ENCODE measurements at regions not wholly inside any gene's neighbourhood (a gene's known extent, or its start where the extent isn't known, plus 50 kb on each side); places are given as distances from the start of the nearest gene placed in this dataset.

DNA sequence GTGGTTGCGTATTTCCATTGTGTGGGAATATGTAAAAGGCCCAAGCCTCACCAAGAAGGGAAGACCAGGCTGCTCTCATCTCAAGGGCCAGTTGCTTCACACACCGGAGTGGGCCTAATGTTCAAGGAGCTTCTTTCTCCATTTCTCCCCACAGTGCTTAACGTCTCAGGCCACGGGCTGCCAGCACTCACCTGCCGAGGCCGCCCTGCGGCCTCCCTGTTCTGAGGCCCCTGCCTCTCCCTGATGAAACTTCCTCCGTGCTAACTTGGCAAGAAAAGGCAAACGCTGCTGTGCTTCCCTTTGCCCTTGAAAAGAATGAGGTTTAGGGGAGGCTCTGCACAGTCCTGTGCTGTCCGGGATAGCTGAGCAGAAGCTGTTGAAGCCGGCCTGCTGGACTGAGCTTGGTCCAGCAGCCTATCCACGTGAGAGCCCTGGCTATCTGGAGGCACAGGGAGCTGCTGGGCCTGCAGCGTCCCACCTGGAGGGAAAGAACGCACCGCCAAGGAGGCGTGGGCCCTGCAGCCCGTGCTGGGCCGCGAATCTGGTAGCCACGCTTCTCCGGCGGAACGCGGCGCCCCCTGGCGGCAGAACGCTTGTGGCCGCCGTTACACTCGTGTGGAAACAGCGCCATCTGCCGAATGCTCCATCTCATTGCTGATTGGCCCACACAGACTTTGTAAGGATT lies 73.5 kb upstream of the PRSS3 start (continued):
- TF ChIP-seq, protein P1, sequence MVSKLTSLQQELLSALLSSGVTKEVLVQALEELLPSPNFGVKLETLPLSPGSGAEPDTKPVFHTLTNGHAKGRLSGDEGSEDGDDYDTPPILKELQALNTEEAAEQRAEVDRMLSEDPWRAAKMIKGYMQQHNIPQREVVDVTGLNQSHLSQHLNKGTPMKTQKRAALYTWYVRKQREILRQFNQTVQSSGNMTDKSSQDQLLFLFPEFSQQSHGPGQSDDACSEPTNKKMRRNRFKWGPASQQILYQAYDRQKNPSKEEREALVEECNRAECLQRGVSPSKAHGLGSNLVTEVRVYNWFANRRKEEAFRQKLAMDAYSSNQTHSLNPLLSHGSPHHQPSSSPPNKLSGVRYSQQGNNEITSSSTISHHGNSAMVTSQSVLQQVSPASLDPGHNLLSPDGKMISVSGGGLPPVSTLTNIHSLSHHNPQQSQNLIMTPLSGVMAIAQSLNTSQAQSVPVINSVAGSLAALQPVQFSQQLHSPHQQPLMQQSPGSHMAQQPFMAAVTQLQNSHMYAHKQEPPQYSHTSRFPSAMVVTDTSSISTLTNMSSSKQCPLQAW (CRISPR knock-in tag; IDR thresholded peaks at IDR 0.05) = peak; percentile 78
- peak; percentile 50; the same call in 1 of the 3 replicates for TF ChIP-seq MXI1 (IDR thresholded peaks at IDR 0.05; ENCODE audit: borderline replicate concordance, low read depth, low read length)
- TF ChIP-seq, protein P2, sequence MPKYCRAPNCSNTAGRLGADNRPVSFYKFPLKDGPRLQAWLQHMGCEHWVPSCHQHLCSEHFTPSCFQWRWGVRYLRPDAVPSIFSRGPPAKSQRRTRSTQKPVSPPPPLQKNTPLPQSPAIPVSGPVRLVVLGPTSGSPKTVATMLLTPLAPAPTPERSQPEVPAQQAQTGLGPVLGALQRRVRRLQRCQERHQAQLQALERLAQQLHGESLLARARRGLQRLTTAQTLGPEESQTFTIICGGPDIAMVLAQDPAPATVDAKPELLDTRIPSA (CRISPR knock-in tag; IDR thresholded peaks at IDR 0.05; ENCODE audit: borderline replicate concordance) = 0 out of 2 replicates have a peak, but pooled peaks have one; percentile 35
- peak; percentile 78; the same call in 1 of the 2 replicates for TF ChIP-seq ZNF501 (CRISPR knock-in tag; IDR thresholded peaks at IDR 0.05)
- 0 out of 2 replicates have a peak, but pooled peaks have one; percentile 71 for TF ChIP-seq ZNF567 (CRISPR knock-in tag; IDR thresholded peaks at IDR 0.05; ENCODE audit: borderline replicate concordance)
- TF ChIP-seq, protein P3, sequence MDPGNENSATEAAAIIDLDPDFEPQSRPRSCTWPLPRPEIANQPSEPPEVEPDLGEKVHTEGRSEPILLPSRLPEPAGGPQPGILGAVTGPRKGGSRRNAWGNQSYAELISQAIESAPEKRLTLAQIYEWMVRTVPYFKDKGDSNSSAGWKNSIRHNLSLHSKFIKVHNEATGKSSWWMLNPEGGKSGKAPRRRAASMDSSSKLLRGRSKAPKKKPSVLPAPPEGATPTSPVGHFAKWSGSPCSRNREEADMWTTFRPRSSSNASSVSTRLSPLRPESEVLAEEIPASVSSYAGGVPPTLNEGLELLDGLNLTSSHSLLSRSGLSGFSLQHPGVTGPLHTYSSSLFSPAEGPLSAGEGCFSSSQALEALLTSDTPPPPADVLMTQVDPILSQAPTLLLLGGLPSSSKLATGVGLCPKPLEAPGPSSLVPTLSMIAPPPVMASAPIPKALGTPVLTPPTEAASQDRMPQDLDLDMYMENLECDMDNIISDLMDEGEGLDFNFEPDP (CRISPR knock-in tag; conservative IDR thresholded peaks at IDR 0.05) = no peak
- TF ChIP-seq ZNF431 (CRISPR knock-in tag; IDR thresholded peaks at IDR 0.05; ENCODE audit: borderline replicate concordance, low read depth) = no peak
- peak in 1 of 2 experiments; percentile 84; a peak in 2 of 4 replicates for TF ChIP-seq KLF16 (CRISPR knock-in tag; IDR thresholded peaks at IDR 0.05)
- no peak for TF ChIP-seq FIP1L1 (IDR thresholded peaks at IDR 0.05; ENCODE audit: borderline replicate concordance, insufficient read depth, low read depth, low read length)
- TF ChIP-seq HOXD1 (CRISPR knock-in tag; IDR thresholded peaks at IDR 0.05) = 0 out of 2 replicates have a peak, but pooled peaks have one; percentile 36
- peak; percentile 62; the same call in 1 of the 2 replicates for TF ChIP-seq ZNF839 (CRISPR knock-in tag; IDR thresholded peaks at IDR 0.05; ENCODE audit: borderline replicate concordance)
- TF ChIP-seq ASH2L (IDR thresholded peaks at IDR 0.05; ENCODE audit: insufficient read length, low read depth, low read length) = no peak
- TF ChIP-seq HNRNPK (IDR thresholded peaks at IDR 0.05; ENCODE audit: low read depth, low read length, poor library complexity, severe bottlenecking) = no peak
- TF ChIP-seq, protein P4, sequence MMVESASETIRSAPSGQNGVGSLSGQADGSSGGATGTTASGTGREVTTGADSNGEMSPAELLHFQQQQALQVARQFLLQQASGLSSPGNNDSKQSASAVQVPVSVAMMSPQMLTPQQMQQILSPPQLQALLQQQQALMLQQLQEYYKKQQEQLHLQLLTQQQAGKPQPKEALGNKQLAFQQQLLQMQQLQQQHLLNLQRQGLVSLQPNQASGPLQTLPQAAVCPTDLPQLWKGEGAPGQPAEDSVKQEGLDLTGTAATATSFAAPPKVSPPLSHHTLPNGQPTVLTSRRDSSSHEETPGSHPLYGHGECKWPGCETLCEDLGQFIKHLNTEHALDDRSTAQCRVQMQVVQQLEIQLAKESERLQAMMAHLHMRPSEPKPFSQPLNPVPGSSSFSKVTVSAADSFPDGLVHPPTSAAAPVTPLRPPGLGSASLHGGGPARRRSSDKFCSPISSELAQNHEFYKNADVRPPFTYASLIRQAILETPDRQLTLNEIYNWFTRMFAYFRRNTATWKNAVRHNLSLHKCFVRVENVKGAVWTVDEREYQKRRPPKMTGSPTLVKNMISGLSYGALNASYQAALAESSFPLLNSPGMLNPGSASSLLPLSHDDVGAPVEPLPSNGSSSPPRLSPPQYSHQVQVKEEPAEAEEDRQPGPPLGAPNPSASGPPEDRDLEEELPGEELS (CRISPR knock-in tag; IDR thresholded peaks at IDR 0.05) = peak; percentile 44; the same call in 1 of the 2 replicates
- TF ChIP-seq, protein P5, sequence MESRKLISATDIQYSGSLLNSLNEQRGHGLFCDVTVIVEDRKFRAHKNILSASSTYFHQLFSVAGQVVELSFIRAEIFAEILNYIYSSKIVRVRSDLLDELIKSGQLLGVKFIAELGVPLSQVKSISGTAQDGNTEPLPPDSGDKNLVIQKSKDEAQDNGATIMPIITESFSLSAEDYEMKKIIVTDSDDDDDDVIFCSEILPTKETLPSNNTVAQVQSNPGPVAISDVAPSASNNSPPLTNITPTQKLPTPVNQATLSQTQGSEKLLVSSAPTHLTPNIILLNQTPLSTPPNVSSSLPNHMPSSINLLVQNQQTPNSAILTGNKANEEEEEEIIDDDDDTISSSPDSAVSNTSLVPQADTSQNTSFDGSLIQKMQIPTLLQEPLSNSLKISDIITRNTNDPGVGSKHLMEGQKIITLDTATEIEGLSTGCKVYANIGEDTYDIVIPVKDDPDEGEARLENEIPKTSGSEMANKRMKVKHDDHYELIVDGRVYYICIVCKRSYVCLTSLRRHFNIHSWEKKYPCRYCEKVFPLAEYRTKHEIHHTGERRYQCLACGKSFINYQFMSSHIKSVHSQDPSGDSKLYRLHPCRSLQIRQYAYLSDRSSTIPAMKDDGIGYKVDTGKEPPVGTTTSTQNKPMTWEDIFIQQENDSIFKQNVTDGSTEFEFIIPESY (CRISPR knock-in tag; IDR thresholded peaks at IDR 0.05) = peak; percentile 74
- no peak for TF ChIP-seq ZC3H13 (CRISPR knock-in tag; IDR thresholded peaks at IDR 0.05)
- peak; percentile 66; the same call in 1 of the 2 replicates for TF ChIP-seq ISL2 (CRISPR knock-in tag; IDR thresholded peaks at IDR 0.05)
- no peak for TF ChIP-seq RAD51 (IDR thresholded peaks at IDR 0.05; ENCODE audit: borderline replicate concordance)
- 0 out of 2 replicates have a peak, but pooled peaks have one; percentile 39 for TF ChIP-seq ZNF777 (CRISPR knock-in tag; IDR thresholded peaks at IDR 0.05)

Measured in HepG2 (cell line).